ENCODE measurements at regions not wholly inside any gene's neighbourhood (a gene's known extent, or its start where the extent isn't known, plus 50 kb on each side); places are given as distances from the start of the nearest gene placed in this dataset.

DNA sequence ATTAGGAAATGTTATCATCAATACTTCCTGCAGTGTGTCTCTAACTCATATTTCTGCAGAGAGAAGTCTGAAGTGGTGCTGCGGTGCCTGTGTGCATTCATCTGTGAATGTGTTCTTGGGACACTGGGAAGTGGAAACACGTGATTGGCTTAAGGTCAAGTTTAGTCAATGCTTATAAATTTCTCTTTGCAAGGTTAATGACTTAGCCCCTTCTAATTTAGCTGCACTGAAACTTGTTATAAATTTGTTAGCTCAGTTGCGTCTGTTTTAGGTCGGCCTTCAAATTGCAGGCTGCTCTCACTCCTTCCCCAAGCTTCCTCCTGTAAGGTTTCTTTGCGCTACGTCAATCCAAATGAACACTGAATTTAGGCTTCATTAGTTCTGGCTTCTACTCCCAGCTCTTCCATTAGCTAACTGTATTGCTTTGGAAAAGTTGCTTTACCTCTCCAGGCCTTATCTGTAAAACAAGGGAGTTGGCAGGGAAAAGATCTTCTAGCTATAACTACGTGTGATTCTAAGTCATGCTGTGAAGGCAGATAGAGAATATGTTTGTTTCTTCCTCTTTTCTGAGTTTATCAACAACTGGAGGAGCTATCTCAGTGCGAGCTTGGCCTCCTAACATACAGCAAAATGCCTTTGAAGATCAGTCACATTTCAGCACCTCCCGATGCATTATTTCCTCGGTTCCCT lies 341.8 kb downstream of the NFIB start:
- peaks cover 0 to 2% (median 0%) of the 10 kb centered on the region in 7 donors for H3K4me1 Mint-ChIP-seq
- intact Hi-C loops (cut with micrococcal nuclease): no loop called here
- no peak overlapping the region for H3K4me3 ChIP-seq (ENCODE audit: low read length)
- no peaks in the 10 kb centered on the region for H3K9me3 ChIP-seq (ENCODE audit: control insufficient read depth in 2 of 3, low read length in 3 of 3)
- ChIA-PET POLR2A (no interaction called here), CTCF (no interaction called here)
- H3K36me3 ChIP-seq (ENCODE audit: control insufficient read depth in 2 of 3, insufficient read depth in 3 of 3, low read length in 3 of 3): no peaks in the 10 kb centered on the region
- DNase-seq: no peak
- no peaks in the 10 kb centered on the region for H3K27me3 ChIP-seq (ENCODE audit: control insufficient read depth in 2 of 2, insufficient read depth in 2 of 2, low read length in 2 of 2)
- no peak overlapping the region for H3K27ac Mint-ChIP-seq
- peaks cover 0 to 4% (median 0%) of the 10 kb centered on the region in 5 donors for H3K27me3 Mint-ChIP-seq
- no peak overlapping the region for H3K27ac ChIP-seq (ENCODE audit: low read depth, low read length)
- H3K9me3 Mint-ChIP-seq: peaks cover 0 to 8% (median 1%) of the 10 kb centered on the region in 11 donors
- ATAC-seq: no peak
- H3K4me1 ChIP-seq (ENCODE audit: control insufficient read depth in 2 of 2, insufficient read depth in 2 of 2, low read length in 2 of 2): no peaks in the 10 kb centered on the region
- no peak overlapping the region for H3K4me3 Mint-ChIP-seq
- no peaks in the 10 kb centered on the region for H3K36me3 Mint-ChIP-seq

DNA sequence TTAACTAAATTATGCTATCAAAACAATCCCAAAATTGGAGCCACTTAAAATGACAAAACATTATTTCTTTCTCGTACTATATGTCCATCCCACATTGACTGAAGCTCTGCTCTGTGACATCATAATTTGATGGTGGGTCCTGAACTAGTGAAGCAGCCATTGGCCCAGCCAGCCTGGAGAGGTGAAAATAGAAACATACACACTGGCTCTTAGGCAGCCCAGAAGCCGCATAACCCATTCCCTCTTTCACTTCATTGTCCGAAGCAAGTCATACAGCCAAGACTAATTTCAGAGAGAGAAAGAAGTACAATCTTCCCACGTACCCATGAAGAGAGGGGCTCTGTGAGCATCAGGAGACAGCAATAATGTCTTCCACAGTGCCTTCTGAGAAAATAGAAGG lies 342.5 kb downstream of the NFIB start:
- peaks cover 0 to 2% (median 0%) of the 10 kb centered on the region in 7 donors for H3K4me1 Mint-ChIP-seq
- H3K36me3 ChIP-seq (ENCODE audit: control insufficient read depth in 2 of 3, insufficient read depth in 3 of 3, low read length in 3 of 3): no peaks in the 10 kb centered on the region
- no peaks in the 10 kb centered on the region for H3K27me3 ChIP-seq (ENCODE audit: control insufficient read depth in 2 of 2, insufficient read depth in 2 of 2, low read length in 2 of 2)
- H3K4me1 ChIP-seq (ENCODE audit: control insufficient read depth in 2 of 2, insufficient read depth in 2 of 2, low read length in 2 of 2): no peaks in the 10 kb centered on the region
- ATAC-seq (no peak), DNase-seq (no peak)
- no peak overlapping the region for H3K27ac ChIP-seq (ENCODE audit: low read depth, low read length)
- ChIA-PET CTCF (no interaction called here), POLR2A (no interaction called here)
- no peak overlapping the region for H3K4me3 Mint-ChIP-seq
- peaks cover 0 to 8% (median 1%) of the 10 kb centered on the region in 11 donors for H3K9me3 Mint-ChIP-seq
- H3K27ac Mint-ChIP-seq: no peak overlapping the region
- H3K36me3 Mint-ChIP-seq: no peaks in the 10 kb centered on the region
- H3K4me3 ChIP-seq (ENCODE audit: low read length): no peak overlapping the region
- no peaks in the 10 kb centered on the region for H3K9me3 ChIP-seq (ENCODE audit: control insufficient read depth in 2 of 3, low read length in 3 of 3)
- intact Hi-C loops (cut with micrococcal nuclease): no loop called here
- H3K27me3 Mint-ChIP-seq: no peaks in the 10 kb centered on the region

- H3K27me3 ChIP-seq (ENCODE audit: control insufficient read depth in 2 of 2, insufficient read depth in 2 of 2, low read length in 2 of 2): no peaks in the 10 kb centered on the region
- intact Hi-C loops (cut with micrococcal nuclease): no loop called here
- Mint-ChIP-seq H3K4me1 (peaks cover 0 to 2% (median 0%) of the 10 kb centered on the region in 7 donors), H3K9me3 (peaks cover 0 to 5% (median 1%) of the 10 kb centered on the region in 11 donors), H3K36me3 (no peaks in the 10 kb centered on the region), H3K27ac (no peak overlapping the region), H3K27me3 (no peaks in the 10 kb centered on the region), H3K4me3 (no peak overlapping the region)
- ATAC-seq (no peak), DNase-seq (no peak)
- POLR2A ChIA-PET: no interaction called here
- H3K27ac ChIP-seq (ENCODE audit: low read depth, low read length): no peak overlapping the region
- H3K4me1 ChIP-seq (ENCODE audit: control insufficient read depth in 2 of 2, insufficient read depth in 2 of 2, low read length in 2 of 2): no peaks in the 10 kb centered on the region
- no peak overlapping the region for H3K4me3 ChIP-seq (ENCODE audit: low read length)
- H3K36me3 ChIP-seq (ENCODE audit: control insufficient read depth in 2 of 3, insufficient read depth in 3 of 3, low read length in 3 of 3): no peaks in the 10 kb centered on the region
- no peaks in the 10 kb centered on the region for H3K9me3 ChIP-seq (ENCODE audit: control insufficient read depth in 2 of 3, low read length in 3 of 3)
- CTCF ChIA-PET: no interaction called here
These were observed 343.5 kb downstream of the NFIB start for GRCh38 chr9:13970426-13970825.

- DNase-seq (no peak), ATAC-seq (no peak)
- Histone ChIP-seq H3K27me3 (ENCODE audit: control insufficient read depth in 2 of 2, insufficient read depth in 2 of 2, low read length in 2 of 2) (no peaks in the 10 kb centered on the region), H3K4me1 (ENCODE audit: control insufficient read depth in 2 of 2, insufficient read depth in 2 of 2, low read length in 2 of 2) (no peaks in the 10 kb centered on the region), H3K36me3 (ENCODE audit: control insufficient read depth in 2 of 3, insufficient read depth in 3 of 3, low read length in 3 of 3) (no peaks in the 10 kb centered on the region), H3K9me3 (ENCODE audit: control insufficient read depth in 2 of 3, low read length in 3 of 3) (no peaks in the 10 kb centered on the region), H3K4me3 (ENCODE audit: low read length) (no peak overlapping the region), H3K27ac (ENCODE audit: low read depth, low read length) (no peak overlapping the region)
- H3K9me3 Mint-ChIP-seq: peaks cover 0 to 5% (median 2%) of the 10 kb centered on the region in 11 donors
- no peaks in the 10 kb centered on the region for H3K36me3 Mint-ChIP-seq
- intact Hi-C loops (cut with micrococcal nuclease): no loop called here
- no peak overlapping the region for H3K4me3 Mint-ChIP-seq
- peaks cover 0 to 2% (median 0%) of the 10 kb centered on the region in 7 donors for H3K4me1 Mint-ChIP-seq
- no peak overlapping the region for H3K27ac Mint-ChIP-seq
- no peaks in the 10 kb centered on the region for H3K27me3 Mint-ChIP-seq
- CTCF ChIA-PET: no interaction called here
- POLR2A ChIA-PET: no interaction called here
These were observed 343.9 kb downstream of the NFIB start for GRCh38 chr9:13970018-13970417.

DNA sequence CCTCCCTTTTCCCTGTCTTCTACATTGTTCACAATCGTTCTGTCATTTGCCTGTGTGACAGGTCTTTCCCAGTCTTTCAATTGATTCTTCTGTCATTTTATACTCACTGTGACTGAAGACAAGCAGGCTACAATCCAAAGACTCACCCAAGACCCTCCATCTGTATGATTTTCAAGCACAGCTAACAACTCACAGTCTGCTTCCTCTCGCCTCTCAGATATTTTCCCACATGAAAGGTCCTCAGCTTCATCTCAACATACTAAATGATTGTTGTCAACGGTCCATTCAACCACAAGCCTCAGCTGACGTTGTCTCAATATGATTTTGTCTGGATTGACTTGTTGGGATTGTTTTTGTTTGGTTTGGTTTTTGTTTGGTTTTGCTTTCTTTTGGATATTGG lies 346.5 kb downstream of the NFIB start:
- Mint-ChIP-seq H3K27me3 (no peaks in the 10 kb centered on the region), H3K9me3 (peaks cover 0 to 9% (median 2%) of the 10 kb centered on the region in 11 donors), H3K27ac (no peak overlapping the region), H3K4me1 (peaks cover 0 to 2% (median 0%) of the 10 kb centered on the region in 7 donors), H3K4me3 (no peak overlapping the region), H3K36me3 (no peaks in the 10 kb centered on the region)
- H3K4me1 ChIP-seq (ENCODE audit: control insufficient read depth in 2 of 2, insufficient read depth in 2 of 2, low read length in 2 of 2): no peaks in the 10 kb centered on the region
- no peak for DNase-seq
- POLR2A ChIA-PET: no interaction called here
- no peaks in the 10 kb centered on the region for H3K36me3 ChIP-seq (ENCODE audit: control insufficient read depth in 2 of 3, insufficient read depth in 3 of 3, low read length in 3 of 3)
- no peaks in the 10 kb centered on the region for H3K9me3 ChIP-seq (ENCODE audit: control insufficient read depth in 2 of 3, low read length in 3 of 3)
- intact Hi-C loops (cut with micrococcal nuclease): no loop called here
- no peaks in the 10 kb centered on the region for H3K27me3 ChIP-seq (ENCODE audit: control insufficient read depth in 2 of 2, insufficient read depth in 2 of 2, low read length in 2 of 2)
- H3K4me3 ChIP-seq (ENCODE audit: low read length): no peak overlapping the region
- CTCF ChIA-PET: no interaction called here
- ATAC-seq: no peak
- H3K27ac ChIP-seq (ENCODE audit: low read depth, low read length): no peak overlapping the region

- H3K4me1 Mint-ChIP-seq: peaks cover 0 to 2% (median 0%) of the 10 kb centered on the region in 7 donors
- H3K27ac Mint-ChIP-seq: no peak overlapping the region
- POLR2A ChIA-PET: no interaction called here
- intact Hi-C loops (cut with micrococcal nuclease): no loop called here
- no peaks in the 10 kb centered on the region for H3K36me3 Mint-ChIP-seq
- H3K9me3 ChIP-seq (ENCODE audit: control insufficient read depth in 2 of 3, low read length in 3 of 3): no peaks in the 10 kb centered on the region
- CTCF ChIA-PET: no interaction called here
- no peaks in the 10 kb centered on the region for H3K36me3 ChIP-seq (ENCODE audit: control insufficient read depth in 2 of 3, insufficient read depth in 3 of 3, low read length in 3 of 3)
- no peak for DNase-seq
- H3K4me3 Mint-ChIP-seq: no peak overlapping the region
- H3K4me1 ChIP-seq (ENCODE audit: control insufficient read depth in 2 of 2, insufficient read depth in 2 of 2, low read length in 2 of 2): no peaks in the 10 kb centered on the region
- no peak overlapping the region for H3K27ac ChIP-seq (ENCODE audit: low read depth, low read length)
- H3K9me3 Mint-ChIP-seq: peaks cover 0 to 9% (median 2%) of the 10 kb centered on the region in 11 donors
- ATAC-seq: no peak
- no peaks in the 10 kb centered on the region for H3K27me3 ChIP-seq (ENCODE audit: control insufficient read depth in 2 of 2, insufficient read depth in 2 of 2, low read length in 2 of 2)
- no peak overlapping the region for H3K4me3 ChIP-seq (ENCODE audit: low read length)
- no peaks in the 10 kb centered on the region for H3K27me3 Mint-ChIP-seq
These were observed 346.9 kb downstream of the NFIB start for GRCh38 chr9:13967011-13967410.

DNA sequence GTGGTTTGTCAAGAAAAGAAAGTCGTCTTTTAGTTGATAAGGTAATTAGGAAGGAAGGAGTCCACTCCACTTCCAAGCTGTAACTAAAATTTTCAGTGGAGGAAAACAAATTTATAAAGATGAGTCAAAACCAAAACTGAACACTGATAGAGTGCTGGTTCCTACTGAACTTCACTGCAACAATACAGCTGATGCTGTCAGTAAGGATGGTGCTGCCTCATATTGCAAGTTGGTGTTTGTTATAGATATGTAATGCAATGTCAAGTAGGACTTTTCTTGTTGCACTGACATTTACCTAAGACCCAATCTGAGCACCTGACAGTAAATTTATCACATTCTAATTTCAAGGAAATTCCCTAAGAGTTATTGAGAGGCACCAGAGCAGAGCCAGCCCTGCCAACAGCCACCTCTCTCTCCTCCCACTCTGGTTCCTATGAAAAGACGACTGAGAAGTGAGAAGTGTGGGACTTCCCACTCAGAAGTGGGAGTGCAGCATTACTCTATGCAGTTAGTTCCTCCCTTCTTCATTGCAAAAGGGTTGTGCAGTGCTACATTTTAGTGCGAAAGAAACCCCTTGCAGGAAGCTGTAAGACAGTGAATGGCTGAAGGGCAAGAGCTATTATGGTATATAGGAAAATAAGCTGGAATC lies 350.8 kb downstream of the NFIB start:
- Histone ChIP-seq H3K36me3 (ENCODE audit: control insufficient read depth in 2 of 3, insufficient read depth in 3 of 3, low read length in 3 of 3) (no peaks in the 10 kb centered on the region), H3K9me3 (ENCODE audit: control insufficient read depth in 2 of 3, low read length in 3 of 3) (no peaks in the 10 kb centered on the region), H3K27me3 (ENCODE audit: control insufficient read depth in 2 of 2, insufficient read depth in 2 of 2, low read length in 2 of 2) (no peaks in the 10 kb centered on the region), H3K4me1 (ENCODE audit: control insufficient read depth in 2 of 2, insufficient read depth in 2 of 2, low read length in 2 of 2) (no peaks in the 10 kb centered on the region), H3K27ac (ENCODE audit: low read depth, low read length) (no peak overlapping the region), H3K4me3 (ENCODE audit: low read length) (no peak overlapping the region)
- no peaks in the 10 kb centered on the region for H3K27me3 Mint-ChIP-seq
- H3K4me3 Mint-ChIP-seq: no peak overlapping the region
- ChIA-PET CTCF (no interaction called here), POLR2A (no interaction called here)
- DNase-seq (no peak), ATAC-seq (no peak)
- no peak overlapping the region for H3K27ac Mint-ChIP-seq
- H3K9me3 Mint-ChIP-seq: peaks cover 0 to 9% (median 2%) of the 10 kb centered on the region in 11 donors
- H3K36me3 Mint-ChIP-seq: no peaks in the 10 kb centered on the region
- peaks cover 0 to 2% (median 0%) of the 10 kb centered on the region in 7 donors for H3K4me1 Mint-ChIP-seq
- intact Hi-C loops (cut with micrococcal nuclease): no loop called here
